GM18505 (cell line): ENCODE measurements at regions not wholly inside any gene's neighbourhood (a gene's known extent, or its start where the extent isn't known, plus 50 kb on each side); places are given as distances from the start of the nearest gene placed in this dataset.
"Not testable (repeated sequence)": the region's sequence is repeated elsewhere in the genome, so short reads cannot be mapped to it uniquely, and the experiment has no call there.

Experiments
- ATAC-seq: cut with Tn5 transposase; IDR thresholded peaks from one replicate; pipeline ENCODE4 v1.9.1; 2021; ENCODE audit not compliant: unreplicated experiment
- POLR2A ChIP-seq: IDR thresholded peaks from 4 replicates; pipeline ENCODE4 v1.6.1; 2011; ENCODE audit warnings: borderline replicate concordance; ENCODE audit not compliant: insufficient read depth, insufficient read length; ENCODE audit errors: extremely low read depth

DNA sequence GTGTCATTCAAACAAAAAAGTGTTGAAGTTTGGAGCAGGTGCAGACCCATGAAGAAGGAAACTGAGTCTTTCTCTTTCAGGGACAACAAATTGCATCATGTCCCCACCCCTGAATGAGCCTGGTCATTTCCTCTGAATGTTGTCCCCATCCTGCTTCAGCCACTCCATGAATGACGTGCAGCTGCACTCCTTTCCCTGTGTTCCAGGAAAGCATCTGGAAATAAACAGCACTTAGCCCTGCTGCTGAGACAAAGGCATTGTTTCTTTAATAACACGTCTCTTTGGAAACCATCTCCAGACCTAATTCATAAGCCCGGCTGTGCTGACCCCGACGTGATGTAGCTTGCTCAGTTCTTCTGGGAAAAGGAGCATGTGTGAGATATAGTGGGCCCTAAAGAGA, 682.3 kb downstream of the BRINP1 start:
- no peak for ATAC-seq
- TF ChIP-seq POLR2A, result no peak

DNA sequence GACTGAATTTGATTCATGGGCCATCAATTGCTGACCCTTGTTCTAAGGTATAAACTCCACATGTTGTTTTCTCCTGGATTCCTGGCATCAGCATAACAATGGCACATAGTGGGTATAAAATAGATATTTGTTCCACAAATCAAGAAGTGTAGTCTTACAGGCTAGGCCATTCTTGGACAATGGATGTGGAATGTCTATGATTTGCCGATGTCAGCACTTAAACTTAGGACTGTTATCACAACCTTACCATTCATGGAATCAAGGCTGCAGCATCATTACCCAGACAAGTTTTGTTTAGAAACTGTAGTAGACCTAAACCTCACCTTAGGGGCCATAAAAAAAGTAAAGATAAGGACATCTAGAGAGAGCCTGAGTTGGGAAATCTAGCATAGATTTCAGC, 680.0 kb downstream of the BRINP1 start:
- no peak for ATAC-seq
- no peak for TF ChIP-seq POLR2A

GRCh38 chr9:118692613-118693012, 676.6 kb downstream of the BRINP1 start:
- ATAC-seq, result no peak
- no peak for TF ChIP-seq POLR2A

GRCh38 chr9:118693645-118694044, 675.6 kb downstream of the BRINP1 start:
- ATAC-seq, result no peak
- no peak for TF ChIP-seq POLR2A

DNA sequence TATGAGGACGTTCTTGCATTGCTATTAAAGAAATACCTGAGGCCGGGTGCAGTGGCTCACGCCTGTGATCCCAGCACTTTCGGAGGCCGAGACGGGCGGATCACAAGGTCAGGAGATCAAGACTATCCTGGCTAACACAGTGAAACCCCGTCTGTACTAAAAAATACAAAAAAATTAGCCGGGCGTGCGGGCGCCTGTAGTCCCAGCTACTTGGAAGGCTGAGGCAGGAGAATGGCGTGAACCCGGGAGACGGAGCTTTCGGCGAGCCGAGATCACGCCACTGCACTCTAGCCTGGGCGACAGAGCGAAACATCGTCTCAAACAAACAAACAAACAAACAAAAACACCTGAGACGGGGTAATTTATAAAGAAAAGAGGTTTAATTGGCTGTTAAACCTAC, 674.0 kb downstream of the BRINP1 start:
- not testable (repeated sequence) for ATAC-seq

- no peak for TF ChIP-seq POLR2A
- no peak for ATAC-seq
These were observed 667.2 kb downstream of the BRINP1 start for GRCh38 chr9:118701985-118702384.

DNA sequence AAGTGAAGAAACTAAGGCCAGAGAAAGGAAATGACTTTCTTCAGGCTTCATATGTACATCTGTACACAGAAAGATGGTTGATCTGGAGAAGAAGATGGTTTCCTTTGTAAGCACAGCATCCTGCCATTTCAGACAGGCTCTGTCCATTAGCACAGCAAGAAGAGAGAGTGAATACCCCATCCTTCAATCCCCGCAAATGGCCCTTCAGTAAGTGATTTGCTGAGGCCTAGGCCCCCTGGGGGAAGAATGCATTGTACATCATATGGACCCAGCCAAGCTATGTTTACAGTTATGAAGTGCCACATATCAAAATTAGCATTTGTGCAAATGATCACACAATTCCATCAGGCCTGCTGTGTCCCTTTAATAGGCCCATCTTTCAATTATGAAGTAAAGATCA, 657.4 kb downstream of the BRINP1 start:
- ATAC-seq, result no peak
- no peak for TF ChIP-seq POLR2A

DNA sequence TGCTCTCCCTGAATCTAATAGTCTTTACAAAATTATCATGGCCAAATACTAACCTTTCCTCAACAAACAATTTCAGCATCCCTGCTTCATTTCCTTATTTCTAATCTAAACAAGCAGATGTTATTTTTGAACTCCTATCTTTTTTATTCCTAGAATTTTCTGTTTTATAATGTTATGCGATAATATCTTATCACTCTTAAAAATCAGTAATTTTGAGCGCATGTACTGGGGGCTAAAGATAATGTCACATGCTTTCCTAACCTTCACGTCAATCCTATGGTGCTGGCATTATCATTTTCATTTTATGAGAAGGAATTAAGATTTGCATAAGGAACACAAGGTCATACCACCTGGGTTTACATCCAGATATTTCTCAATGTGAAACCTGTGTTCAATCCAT, 648.0 kb downstream of the BRINP1 start:
- ATAC-seq, result no peak
- no peak for TF ChIP-seq POLR2A

DNA sequence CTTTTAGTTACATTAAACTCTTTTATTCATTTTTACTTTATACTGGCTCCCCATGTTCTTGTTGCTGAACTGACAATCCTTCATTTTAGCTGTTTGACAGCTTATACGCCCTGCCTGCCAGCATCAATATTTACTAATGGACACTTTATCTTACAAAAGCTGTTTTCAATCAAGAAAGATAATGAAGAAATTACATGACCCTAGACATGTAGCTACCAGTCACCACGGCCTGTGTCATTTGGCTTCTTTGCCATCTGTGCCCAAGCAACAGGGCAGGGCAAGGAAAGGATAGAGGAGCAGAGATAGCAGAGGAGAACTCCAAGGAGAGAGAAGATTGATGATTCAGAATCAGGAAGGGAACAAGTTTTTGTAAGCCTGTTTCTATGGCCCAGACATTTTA, 647.3 kb downstream of the BRINP1 start:
- no peak for ATAC-seq
- TF ChIP-seq POLR2A, result no peak

GRCh38 chr9:118729981-118730380, 639.3 kb downstream of the BRINP1 start:
- TF ChIP-seq POLR2A, result no peak
- no peak for ATAC-seq

DNA sequence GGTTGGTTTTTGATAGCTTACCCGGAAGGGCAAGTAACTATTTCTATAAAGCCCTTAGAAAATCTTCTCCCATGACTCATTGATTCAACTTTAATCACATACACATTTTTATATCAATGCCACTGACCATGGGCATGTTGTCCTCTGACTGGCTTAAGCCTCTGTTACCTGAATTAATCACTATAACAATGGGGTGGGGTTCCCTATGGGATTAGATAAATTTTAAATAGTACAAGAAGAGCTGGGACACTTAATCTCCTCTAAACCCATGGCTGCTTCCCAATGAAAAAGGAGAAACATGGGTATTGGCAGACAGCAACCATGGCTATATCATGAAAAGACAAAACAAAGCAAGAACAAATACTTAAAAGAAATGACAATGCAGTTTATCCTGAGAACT, 636.2 kb downstream of the BRINP1 start:
- ATAC-seq, result no peak
- no peak for TF ChIP-seq POLR2A

DNA sequence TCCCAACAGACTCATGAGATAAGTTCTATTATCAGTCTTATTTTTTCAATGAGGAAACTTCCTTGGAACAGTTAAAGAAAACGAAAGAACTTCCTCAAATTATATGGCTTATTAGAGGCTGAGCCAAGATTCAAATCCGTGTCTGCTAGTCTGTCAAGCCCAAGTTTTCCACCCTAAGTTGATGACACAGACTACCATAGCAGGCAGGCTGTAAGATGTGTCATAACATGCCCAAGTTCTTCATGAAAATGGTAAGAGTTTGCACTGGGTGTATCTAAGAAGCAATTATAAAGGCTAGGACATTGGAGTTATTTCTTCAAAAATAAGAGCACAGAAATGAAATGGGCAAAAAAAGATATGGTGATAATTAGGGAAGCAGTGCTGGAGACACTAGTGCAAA, 634.5 kb downstream of the BRINP1 start:
- ATAC-seq, result no peak
- TF ChIP-seq POLR2A, result no peak

GRCh38 chr9:118736406-118736805, 632.8 kb downstream of the BRINP1 start:
- TF ChIP-seq POLR2A, result no peak
- ATAC-seq, result no peak

DNA sequence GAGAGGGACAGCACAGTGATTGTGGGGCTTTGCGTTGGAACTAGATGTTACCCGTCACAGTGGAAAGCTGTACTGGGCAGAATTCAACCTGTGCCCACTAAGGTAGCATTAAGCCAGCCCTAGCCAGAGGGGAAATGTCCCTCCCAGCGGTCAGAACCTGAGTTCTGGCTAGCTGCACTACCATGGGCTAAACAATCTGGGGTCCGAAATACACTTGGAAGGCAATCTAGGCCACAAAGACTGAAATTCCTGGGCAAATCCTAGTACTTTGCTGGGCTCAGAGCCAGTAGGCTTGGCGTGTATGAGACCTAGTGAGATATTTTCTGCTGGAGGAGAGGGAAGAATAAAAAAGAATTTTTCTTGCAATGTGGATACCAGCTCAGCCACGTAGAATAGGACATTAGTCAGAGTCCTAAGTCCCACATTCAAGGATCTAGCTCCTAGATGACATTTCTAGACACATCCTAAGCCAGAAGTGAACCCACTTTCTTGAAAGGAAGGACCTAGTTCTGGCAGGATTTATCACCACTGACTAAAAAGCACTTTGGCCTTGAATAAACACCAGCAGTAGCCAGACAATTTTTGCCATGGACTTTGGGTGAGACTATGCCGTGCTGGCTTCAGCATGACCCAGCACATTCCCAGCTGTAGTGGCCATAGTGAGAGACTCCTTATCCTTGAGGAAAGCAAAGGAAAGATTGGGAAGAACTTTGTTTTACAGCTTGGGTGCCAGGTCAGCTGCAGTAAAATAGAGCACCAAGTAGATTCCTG, 618.0 kb downstream of the BRINP1 start:
- no peak for ATAC-seq

DNA sequence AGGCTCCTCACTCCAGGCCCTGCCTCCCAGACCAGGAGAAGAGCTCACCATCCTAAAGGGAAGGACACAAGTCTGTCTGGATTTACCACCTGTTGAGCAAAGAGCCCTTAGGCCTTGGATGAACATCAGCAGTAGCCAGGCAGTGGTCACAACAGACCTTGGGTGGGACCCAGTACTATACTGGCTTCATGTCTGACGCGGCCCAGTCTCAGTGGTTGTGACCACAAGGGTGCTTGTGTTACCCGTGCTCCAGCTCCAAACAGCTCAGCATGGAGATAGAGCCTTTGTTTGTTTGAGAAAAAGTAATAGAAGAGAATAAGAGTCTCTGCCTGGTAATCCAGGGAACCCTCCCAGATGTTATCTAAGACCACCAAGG, 617.4 kb downstream of the BRINP1 start:
- no peak for ATAC-seq
- no peak for TF ChIP-seq POLR2A

More for the DNA sequence above, 618.0 kb downstream of the BRINP1 start:
- no peak for TF ChIP-seq POLR2A
